HG03442 (cell line): ENCODE measurements at regions not wholly inside any gene's neighbourhood (a gene's known extent, or its start where the extent isn't known, plus 50 kb on each side); places are given as distances from the start of the nearest gene placed in this dataset.
"Not testable (repeated sequence)": the region's sequence is repeated elsewhere in the genome, so short reads cannot be mapped to it uniquely, and the experiment has no call there.

ENCODE experiments used
- ATAC-seq: cut with Tn5 transposase; IDR thresholded peaks from one replicate; pipeline ENCODE4 v1.9.1; 2021; ENCODE audit warnings: mild to moderate bottlenecking, moderate library complexity; ENCODE audit not compliant: unreplicated experiment

GRCh38 chr14:83713732-83714131 lies 1816.2 kb upstream of the FLRT2 start:
- ATAC-seq = no peak

- no peak for ATAC-seq
These were observed 1815.8 kb upstream of the FLRT2 start for GRCh38 chr14:83714151-83714550.

- not testable (repeated sequence) for ATAC-seq
These were observed 1810.5 kb upstream of the FLRT2 start for GRCh38 chr14:83719435-83719834.

GRCh38 chr14:83733670-83734069 lies 1796.3 kb upstream of the FLRT2 start:
- ATAC-seq = no peak

- no peak for ATAC-seq
These were observed 1795.5 kb upstream of the FLRT2 start for GRCh38 chr14:83734431-83734830.

GRCh38 chr14:83741269-83741668 lies 1788.7 kb upstream of the FLRT2 start:
- ATAC-seq = no peak

- ATAC-seq = no peak
These were observed 1785.7 kb upstream of the FLRT2 start for GRCh38 chr14:83744224-83744623.

- no peak for ATAC-seq
These were observed 1785.1 kb upstream of the FLRT2 start for GRCh38 chr14:83744891-83745290.

GRCh38 chr14:83746336-83746735 lies 1783.6 kb upstream of the FLRT2 start:
- ATAC-seq = no peak

- ATAC-seq = no peak
These were observed 1772.0 kb upstream of the FLRT2 start for GRCh38 chr14:83757916-83758315.

GRCh38 chr14:83764656-83765599 lies 1765.0 kb upstream of the FLRT2 start:
- no peak for ATAC-seq

- no peak for ATAC-seq
These were observed 1752.4 kb upstream of the FLRT2 start for GRCh38 chr14:83777516-83777915.

- ATAC-seq = no peak
These were observed 1750.7 kb upstream of the FLRT2 start for GRCh38 chr14:83779266-83779665.

- no peak for ATAC-seq
These were observed 1749.6 kb upstream of the FLRT2 start for GRCh38 chr14:83780321-83780720.

GRCh38 chr14:83798421-83798820 lies 1731.5 kb upstream of the FLRT2 start:
- no peak for ATAC-seq

- no peak for ATAC-seq
These were observed 1730.7 kb upstream of the FLRT2 start for GRCh38 chr14:83799233-83799632.

GRCh38 chr14:83814896-83815295 lies 1715.0 kb upstream of the FLRT2 start:
- no peak for ATAC-seq

- ATAC-seq = no peak
These were observed 1713.2 kb upstream of the FLRT2 start for GRCh38 chr14:83816761-83817160.

GRCh38 chr14:83825843-83826242 lies 1704.1 kb upstream of the FLRT2 start:
- no peak for ATAC-seq

- ATAC-seq = no peak
These were observed 1703.1 kb upstream of the FLRT2 start for GRCh38 chr14:83826838-83827237.

GRCh38 chr14:83827383-83827782 lies 1702.6 kb upstream of the FLRT2 start:
- ATAC-seq = no peak

- no peak for ATAC-seq
These were observed 1701.5 kb upstream of the FLRT2 start for GRCh38 chr14:83828406-83828805.

GRCh38 chr14:83830316-83830715 lies 1699.6 kb upstream of the FLRT2 start:
- ATAC-seq = no peak
